EL (cell line): ENCODE measurements at regions not wholly inside any gene's neighbourhood (a gene's known extent, or its start where the extent isn't known, plus 50 kb on each side); places are given as distances from the start of the nearest gene placed in this dataset.

Experiments
- DNase-seq: peaks from one replicate; pipeline ENCODE4 v3.0.0-alpha.2; 2016

GRCh38 chr2:106720026-106720425, 165.9 kb downstream of the ST6GAL2 start:
- no peak for DNase-seq

- no peak for DNase-seq
Observed at GRCh38 chr2:106724301-106724794, 161.6 kb downstream of the ST6GAL2 start.

GRCh38 chr2:106734165-106734564, 151.8 kb downstream of the ST6GAL2 start:
- no peak for DNase-seq

GRCh38 chr2:106735807-106736206, 150.2 kb downstream of the ST6GAL2 start:
- DNase-seq: no peak

- DNase-seq: no peak
Observed at GRCh38 chr2:106736221-106736620, 149.7 kb downstream of the ST6GAL2 start.

GRCh38 chr2:106745468-106745867, 140.5 kb downstream of the ST6GAL2 start:
- no peak for DNase-seq

GRCh38 chr2:106749823-106750222, 136.1 kb downstream of the ST6GAL2 start:
- DNase-seq: no peak
